ENCODE measurements at regions not wholly inside any gene's neighbourhood (a gene's known extent, or its start where the extent isn't known, plus 50 kb on each side); places are given as distances from the start of the nearest gene placed in this dataset.

DNA sequence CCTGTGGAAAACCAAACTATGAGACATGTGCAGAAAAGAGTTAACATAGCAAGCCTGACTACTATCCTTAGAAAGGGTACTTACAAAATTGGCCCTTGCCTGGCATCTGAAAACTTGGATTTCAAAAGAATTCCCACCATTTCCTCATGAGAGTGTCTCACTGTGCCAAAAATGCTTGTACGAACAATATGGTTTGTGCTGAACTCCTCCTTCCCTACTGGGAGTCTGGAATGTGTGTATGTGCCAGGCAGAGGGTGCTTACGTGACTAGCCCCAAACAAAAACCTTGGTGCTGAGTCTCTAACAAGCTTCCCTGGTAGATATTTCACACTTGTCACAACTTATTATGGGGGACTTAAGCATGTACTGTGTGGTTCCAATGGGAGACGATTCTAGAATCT, 81.7 kb upstream of the GIMD1 start:
- no peak overlapping the region for H2AFZ ChIP-seq (ENCODE audit: control insufficient read depth, low read depth, low read length)
- ATAC-seq (no peak), FAIRE-seq (no peak), DNase-seq (ENCODE audit: low read depth, low spot score) (no peak)
- H3K4me3 ChIP-seq = no peak overlapping the region
- SMC1A ChIA-PET (ENCODE audit: uncharacterized antibody, unreplicated experiment) = no interaction called here
- CTCF ChIA-PET = no interaction called here
- H4K20me1 ChIP-seq (ENCODE audit: control insufficient read depth, insufficient read depth) = no peaks in the 10 kb centered on the region
- BruUV-seq (replicated peaks) = no TSS peak
- TF ChIP-seq ZNF622 (IDR thresholded peaks at IDR 0.05) (no peak), NFXL1 (IDR thresholded peaks at IDR 0.05; ENCODE audit: borderline replicate concordance) (no peak), POU2F2 (IDR thresholded peaks at IDR 0.05; ENCODE audit: borderline replicate concordance, low read depth, low read length) (no peak), MEF2A (IDR thresholded peaks at IDR 0.05; ENCODE audit: insufficient read depth, low read depth, low read length) (no peak), CBFB (IDR thresholded peaks at IDR 0.05; ENCODE audit: low read depth) (no peak), FOXM1 (IDR thresholded peaks at IDR 0.05; ENCODE audit: low read depth, low read length) (no peak), MTA2 (IDR thresholded peaks at IDR 0.05; ENCODE audit: low read depth) (no peak), SMARCA5 (IDR thresholded peaks at IDR 0.05) (no peak), NR2C2 (IDR thresholded peaks at IDR 0.05; ENCODE audit: borderline replicate concordance, control insufficient read depth, insufficient read length, low read depth) (no peak), USF2 (IDR thresholded peaks at IDR 0.05; ENCODE audit: borderline replicate concordance, low read depth, low read length) (no peak), KDM1A (IDR thresholded peaks at IDR 0.05; ENCODE audit: borderline replicate concordance) (no peak), HDGF (IDR thresholded peaks at IDR 0.05) (no peak), SMC3 (IDR thresholded peaks at IDR 0.05; ENCODE audit: borderline replicate concordance, low read length) (no peak), NRF1 (conservative IDR thresholded peaks at IDR 0.05; ENCODE audit: low read depth, low read length) (no peak), SIN3A (IDR thresholded peaks at IDR 0.05; ENCODE audit: low read depth, low read length) (no peak), SPI1 (IDR thresholded peaks at IDR 0.05; ENCODE audit: borderline replicate concordance, insufficient read depth, low read depth, low read length) (no peak), LARP7 (IDR thresholded peaks at IDR 0.05) (no peak)
- TF ChIP-seq, protein P1, sequence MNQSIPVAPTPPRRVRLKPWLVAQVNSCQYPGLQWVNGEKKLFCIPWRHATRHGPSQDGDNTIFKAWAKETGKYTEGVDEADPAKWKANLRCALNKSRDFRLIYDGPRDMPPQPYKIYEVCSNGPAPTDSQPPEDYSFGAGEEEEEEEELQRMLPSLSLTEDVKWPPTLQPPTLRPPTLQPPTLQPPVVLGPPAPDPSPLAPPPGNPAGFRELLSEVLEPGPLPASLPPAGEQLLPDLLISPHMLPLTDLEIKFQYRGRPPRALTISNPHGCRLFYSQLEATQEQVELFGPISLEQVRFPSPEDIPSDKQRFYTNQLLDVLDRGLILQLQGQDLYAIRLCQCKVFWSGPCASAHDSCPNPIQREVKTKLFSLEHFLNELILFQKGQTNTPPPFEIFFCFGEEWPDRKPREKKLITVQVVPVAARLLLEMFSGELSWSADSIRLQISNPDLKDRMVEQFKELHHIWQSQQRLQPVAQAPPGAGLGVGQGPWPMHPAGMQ (IDR thresholded peaks at IDR 0.05; ENCODE audit: borderline replicate concordance) = no peak
- TF ChIP-seq, protein P2, sequence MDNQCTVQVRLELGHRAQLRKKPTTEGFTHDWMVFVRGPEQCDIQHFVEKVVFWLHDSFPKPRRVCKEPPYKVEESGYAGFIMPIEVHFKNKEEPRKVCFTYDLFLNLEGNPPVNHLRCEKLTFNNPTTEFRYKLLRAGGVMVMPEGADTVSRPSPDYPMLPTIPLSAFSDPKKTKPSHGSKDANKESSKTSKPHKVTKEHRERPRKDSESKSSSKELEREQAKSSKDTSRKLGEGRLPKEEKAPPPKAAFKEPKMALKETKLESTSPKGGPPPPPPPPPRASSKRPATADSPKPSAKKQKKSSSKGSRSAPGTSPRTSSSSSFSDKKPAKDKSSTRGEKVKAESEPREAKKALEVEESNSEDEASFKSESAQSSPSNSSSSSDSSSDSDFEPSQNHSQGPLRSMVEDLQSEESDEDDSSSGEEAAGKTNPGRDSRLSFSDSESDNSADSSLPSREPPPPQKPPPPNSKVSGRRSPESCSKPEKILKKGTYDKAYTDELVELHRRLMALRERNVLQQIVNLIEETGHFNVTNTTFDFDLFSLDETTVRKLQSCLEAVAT (IDR thresholded peaks at IDR 0.05) = no peak
- TF ChIP-seq, protein P3, sequence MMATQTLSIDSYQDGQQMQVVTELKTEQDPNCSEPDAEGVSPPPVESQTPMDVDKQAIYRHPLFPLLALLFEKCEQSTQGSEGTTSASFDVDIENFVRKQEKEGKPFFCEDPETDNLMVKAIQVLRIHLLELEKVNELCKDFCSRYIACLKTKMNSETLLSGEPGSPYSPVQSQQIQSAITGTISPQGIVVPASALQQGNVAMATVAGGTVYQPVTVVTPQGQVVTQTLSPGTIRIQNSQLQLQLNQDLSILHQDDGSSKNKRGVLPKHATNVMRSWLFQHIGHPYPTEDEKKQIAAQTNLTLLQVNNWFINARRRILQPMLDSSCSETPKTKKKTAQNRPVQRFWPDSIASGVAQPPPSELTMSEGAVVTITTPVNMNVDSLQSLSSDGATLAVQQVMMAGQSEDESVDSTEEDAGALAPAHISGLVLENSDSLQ (IDR thresholded peaks at IDR 0.05) = no peak
- no peaks in the 10 kb centered on the region; the same call in 2 of the 3 replicates for H3K9me3 ChIP-seq (replicated peaks; ENCODE audit: control insufficient read depth, insufficient read depth, low read length)
- H3K9ac ChIP-seq (ENCODE audit: control insufficient read depth, insufficient read depth, low read length) = no peak overlapping the region
- in situ Hi-C loops (cut with MboI) (no loop called here), intact Hi-C loops (cut with micrococcal nuclease; ENCODE audit: unreplicated experiment) (no loop called here)
- POLR2A ChIA-PET = no interaction called here
- no peaks in the 10 kb centered on the region for H3K27me3 ChIP-seq (replicated peaks in 1 of 2; ENCODE audit: control insufficient read depth in 2 of 2, insufficient read depth in 2 of 2, low read length in 1 of 2)
- no peaks in the 10 kb centered on the region for H3K4me1 ChIP-seq (ENCODE audit: control insufficient read depth, insufficient read depth, low read length)
- no peaks in the 10 kb centered on the region for H3K36me3 ChIP-seq (ENCODE audit: control insufficient read depth in 2 of 2, insufficient read depth in 2 of 2, low read length in 1 of 2)
- H3K79me2 ChIP-seq (ENCODE audit: control insufficient read depth, insufficient read depth, low read length) = no peaks in the 10 kb centered on the region
- H3K27ac ChIP-seq (ENCODE audit: control insufficient read depth, insufficient read depth) = no peak overlapping the region
- RAD21 ChIA-PET (ENCODE audit: unreplicated experiment) = no interaction called here
- WGBS (ENCODE audit: insufficient coverage, insufficient replicate concordance, low lambda C conversion rate, missing lambda C conversion rate) = 41% methylated on average over 3 of the region's 3 CpGs
- H3K4me2 ChIP-seq (ENCODE audit: control insufficient read depth, insufficient read depth) = no peak overlapping the region
